Gastroesophageal sphincter (tissue), 4 donors: ENCODE measurements at regions not wholly inside any gene's neighbourhood (a gene's known extent, or its start where the extent isn't known, plus 50 kb on each side); places are given as distances from the start of the nearest gene placed in this dataset.

Source experiments
- ATAC-seq: fragments of 150-250 bp; one replicate; pipeline ENCODE4 v1.9.1; 2016; ENCODE audit warnings: mild to moderate bottlenecking, moderate library complexity
- H3K27ac ChIP-seq, 4 donors: fragments of 200-600 bp; sonication (generic) in 3 of 4; 1 replicate in 3 of 4; 2 replicates in 1 of 4; pipeline ENCODE4 v1.5.1; 2016 to 2019
- H3K27me3 ChIP-seq: fragments of 200-600 bp; sonication (generic); one replicate; pipeline ENCODE4 v1.5.1; 2019
- H3K36me3 ChIP-seq, 2 donors: fragments of 200-600 bp; sonication (generic); one replicate each; pipeline ENCODE4 v1.5.1; 2019; ENCODE audit warnings: control low read depth in 1 of 2
- H3K4me1 ChIP-seq, 3 donors: fragments of 200-600 bp; sonication (generic); 1 replicate in 2 of 3; 2 replicates in 1 of 3; pipeline ENCODE4 v1.5.1; 2016 to 2019; ENCODE audit warnings: control low read depth in 2 of 3
- H3K4me3 ChIP-seq, 2 donors: fragments of 200-600 bp; sonication (generic); one replicate each; pipeline ENCODE4 v1.5.1; 2019; ENCODE audit warnings: mild to moderate bottlenecking in 1 of 2, moderate library complexity in 1 of 2
- H3K9me3 ChIP-seq, 3 donors: fragments of 200-600 bp; sonication (generic); one replicate each; pipeline ENCODE4 v1.5.1; 2017 to 2019; ENCODE audit warnings: control low read depth in 2 of 3
- CTCF ChIP-seq, 4 experiments: fragments of 200-600 bp in 2 of 4; fragments of 450-650 bp in 2 of 4; sonication (generic) in 1 of 4; IDR thresholded peaks; one replicate each; pipeline ENCODE4 v1.5.1; 2017 to 2019; ENCODE audit warnings: antibody characterized with exemption in 4 of 4, mild to moderate bottlenecking in 2 of 4, moderate library complexity in 2 of 4
- EP300 ChIP-seq: sonication (generic); formaldehyde crosslinking; IDR thresholded peaks from one replicate; pipeline ENCODE4 v1.6.1; 2017; ENCODE audit warnings: antibody characterized with exemption, mild to moderate bottlenecking
- POLR2A ChIP-seq, 2 donors: fragments of 450-650 bp; IDR thresholded peaks; one replicate each; pipeline ENCODE4 v1.6.1; 2017; ENCODE audit warnings: antibody characterized with exemption in 2 of 2, mild to moderate bottlenecking in 2 of 2, moderate library complexity in 1 of 2
- POLR2AphosphoS5 ChIP-seq: sonication (generic); formaldehyde crosslinking; IDR thresholded peaks from one replicate; pipeline ENCODE4 v1.6.1; 2017; ENCODE audit warnings: antibody characterized with exemption
- WGBS, 2 donors: methylation state at CpG; one replicate each; pipeline ENCODE4 v1.1.5; 2018; ENCODE audit warnings: low coverage in 1 of 2; 5-methylcytosine and 5-hydroxymethylcytosine counted together

DNA sequence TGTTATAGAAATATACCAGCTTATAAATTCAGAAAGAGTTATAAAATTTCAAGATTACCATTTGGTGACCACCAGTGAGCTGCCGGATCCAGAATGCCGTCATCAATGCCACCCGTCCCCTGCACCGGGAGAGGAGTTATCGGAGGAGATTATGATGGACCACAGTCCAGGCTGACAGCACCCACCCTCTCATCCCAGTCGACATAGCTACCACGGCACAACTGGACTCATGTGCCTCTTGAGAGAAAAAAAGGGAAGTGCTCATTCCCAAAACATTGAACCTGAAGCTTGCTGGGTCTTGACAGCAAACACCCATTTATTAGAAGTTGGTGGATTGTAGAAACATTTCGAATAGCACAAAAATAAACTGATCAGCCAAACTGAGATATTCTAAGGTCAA is 1331.5 kb downstream of the TBC1D22A start:
- Histone ChIP-seq H3K27ac (no peak overlapping the region), H3K27me3 (peaks cover 24% of the 10 kb centered on the region), H3K36me3 (no peaks in the 10 kb centered on the region), H3K4me3 (no peak overlapping the region), H3K9me3 (no peaks in the 10 kb centered on the region), H3K4me1 (peaks cover 0 to 18% (median 14%) of the 10 kb centered on the region in 3 donors)
- TF ChIP-seq EP300 (no peak), POLR2AphosphoS5 (no peak), CTCF (IDR thresholded peaks at IDR 0.05) (no peak), POLR2A (IDR thresholded peaks at IDR 0.05) (no peak)
- 75 to 81% methylated on average over 5 to 8 of the region's 8 CpGs for WGBS, 2 donors
- ATAC-seq, result no peak

DNA sequence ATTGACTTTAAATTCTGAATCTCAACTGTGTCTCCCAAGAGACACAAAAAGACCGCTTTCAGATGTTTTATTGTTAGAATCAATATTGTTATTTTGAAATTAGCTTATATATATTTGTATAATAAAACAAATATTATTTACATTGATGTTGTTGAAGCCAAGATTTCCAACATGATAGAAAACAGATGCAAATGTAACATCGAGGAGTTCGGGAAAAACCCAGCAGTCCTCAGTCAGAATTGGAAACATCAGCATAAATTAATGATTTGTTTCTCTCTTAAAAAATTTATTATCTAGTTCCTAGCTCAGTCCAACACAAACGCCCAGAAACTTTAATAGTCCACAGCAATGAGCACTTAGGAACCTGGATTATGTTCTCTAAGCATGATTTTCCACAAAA is 1330.4 kb downstream of the TBC1D22A start:
- 36 to 51% methylated on average over 4 of the region's 4 CpGs for WGBS, 2 donors
- peaks cover 20% of the 10 kb centered on the region for H3K27me3 ChIP-seq
- no peak for TF ChIP-seq CTCF (IDR thresholded peaks at IDR 0.05)
- no peak for TF ChIP-seq EP300
- no peak for TF ChIP-seq POLR2A (IDR thresholded peaks at IDR 0.05)
- no peak for TF ChIP-seq POLR2AphosphoS5
- no peak for ATAC-seq
- peaks cover 0 to 19% (median 14%) of the 10 kb centered on the region in 3 donors for H3K4me1 ChIP-seq
- H3K27ac ChIP-seq, result no peak overlapping the region
- H3K4me3 ChIP-seq, result no peak overlapping the region
- H3K36me3 ChIP-seq, result no peaks in the 10 kb centered on the region
- H3K9me3 ChIP-seq, result no peaks in the 10 kb centered on the region

DNA sequence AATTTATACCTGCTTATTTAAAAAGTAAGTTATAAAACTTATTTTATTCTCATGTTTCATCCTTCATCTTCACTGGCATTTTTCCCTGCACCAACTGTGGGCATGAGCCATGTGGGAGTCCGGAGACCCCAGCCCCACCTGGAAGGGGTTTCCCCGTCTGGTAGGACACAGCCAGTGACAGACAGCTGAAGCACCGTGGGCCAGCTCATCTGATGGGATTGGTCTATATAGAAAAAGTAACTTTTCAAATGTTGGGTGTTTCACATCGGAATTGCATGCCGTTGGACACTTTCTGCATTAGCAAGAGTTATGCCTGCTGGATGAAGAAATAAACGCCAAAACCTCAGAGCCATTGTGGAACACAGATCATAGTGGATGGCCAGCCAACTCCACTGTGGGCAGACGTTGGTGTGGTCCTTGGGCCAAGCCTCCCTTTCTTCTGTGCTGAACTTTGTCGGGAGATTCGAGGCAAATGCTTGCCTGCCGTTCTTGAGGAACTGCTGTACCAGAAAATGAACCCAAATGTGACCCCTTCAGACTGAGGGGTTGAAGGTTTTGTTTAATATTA is 1329.3 kb downstream of the TBC1D22A start:
- Histone ChIP-seq H3K9me3 (no peaks in the 10 kb centered on the region), H3K4me3 (no peak overlapping the region), H3K36me3 (no peaks in the 10 kb centered on the region), H3K27ac (no peak overlapping the region), H3K4me1 (peaks cover 0 to 19% (median 14%) of the 10 kb centered on the region in 3 donors), H3K27me3 (peaks cover 10% of the 10 kb centered on the region)
- TF ChIP-seq POLR2AphosphoS5 (no peak), EP300 (no peak), CTCF (IDR thresholded peaks at IDR 0.05) (no peak), POLR2A (IDR thresholded peaks at IDR 0.05) (no peak)
- ATAC-seq, result no peak
- 68 to 89% methylated on average over 3 to 10 of the region's 10 CpGs for WGBS, 2 donors

- Histone ChIP-seq H3K9me3 (no peaks in the 10 kb centered on the region), H3K27me3 (peaks cover 5% of the 10 kb centered on the region), H3K4me3 (no peak overlapping the region), H3K27ac (no peak overlapping the region), H3K4me1 (peaks cover 0 to 19% (median 14%) of the 10 kb centered on the region in 3 donors), H3K36me3 (no peaks in the 10 kb centered on the region)
- no peak for ATAC-seq
- no peak for TF ChIP-seq EP300
- TF ChIP-seq CTCF (IDR thresholded peaks at IDR 0.05), result no peak
- TF ChIP-seq POLR2AphosphoS5, result no peak
- TF ChIP-seq POLR2A (IDR thresholded peaks at IDR 0.05), result no peak
- WGBS, 2 donors, result 81% methylated on average over 6 to 11 of the region's 11 CpGs
Measured at GRCh38 chr22:48091060-48091650, 1328.7 kb downstream of the TBC1D22A start.

- peak overlapping the region in 1 of 2 donors; percentile 25 for H3K4me3 ChIP-seq
Measured at GRCh38 chr22:48090332-48090672, 1327.9 kb downstream of the TBC1D22A start.

More at GRCh38 chr22:48090332-48090672, 1327.9 kb downstream of the TBC1D22A start:
- TF ChIP-seq POLR2AphosphoS5 (no peak), POLR2A (IDR thresholded peaks at IDR 0.05) (no peak), EP300 (no peak), CTCF (IDR thresholded peaks at IDR 0.05) (no peak)
- WGBS, 2 donors, result no CpG with 5 or more reads among the region's 7 CpGs
- Histone ChIP-seq H3K9me3 (no peaks in the 10 kb centered on the region), H3K27me3 (peaks cover 4% of the 10 kb centered on the region), H3K4me1 (peaks cover 0 to 19% (median 14%) of the 10 kb centered on the region in 3 donors), H3K36me3 (no peaks in the 10 kb centered on the region), H3K27ac (peak overlapping the region in 2 of 4 donors; percentile 41 to 64)
- no peak for ATAC-seq
